ENCODE measurements at regions not wholly inside any gene's neighbourhood (a gene's known extent, or its start where the extent isn't known, plus 50 kb on each side); places are given as distances from the start of the nearest gene placed in this dataset.
A peak's percentile ranks its signal among the peaks of the same experiment; 100 is the strongest.

DNA sequence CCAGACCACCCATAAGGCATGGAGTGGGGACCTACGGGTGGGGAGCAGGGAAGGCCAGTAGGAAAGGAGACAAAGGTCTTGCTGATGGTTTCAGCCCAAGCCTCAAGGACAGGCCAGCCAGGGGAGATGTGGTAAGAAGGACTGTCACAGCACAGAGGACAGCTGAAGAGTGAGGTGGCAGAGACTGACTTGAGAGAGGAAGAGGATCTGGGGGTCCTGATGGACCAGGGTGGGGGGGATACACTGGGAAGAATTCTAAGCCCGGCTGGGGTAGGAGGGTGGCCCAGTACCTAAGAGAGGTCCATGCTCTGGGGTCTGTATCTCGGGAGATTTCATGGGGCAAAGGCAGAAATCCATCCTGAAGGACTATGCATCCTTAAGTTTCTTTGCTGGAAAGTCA, 66.1 kb upstream of the THY1 start:
- DNase-seq, result no peak

DNA sequence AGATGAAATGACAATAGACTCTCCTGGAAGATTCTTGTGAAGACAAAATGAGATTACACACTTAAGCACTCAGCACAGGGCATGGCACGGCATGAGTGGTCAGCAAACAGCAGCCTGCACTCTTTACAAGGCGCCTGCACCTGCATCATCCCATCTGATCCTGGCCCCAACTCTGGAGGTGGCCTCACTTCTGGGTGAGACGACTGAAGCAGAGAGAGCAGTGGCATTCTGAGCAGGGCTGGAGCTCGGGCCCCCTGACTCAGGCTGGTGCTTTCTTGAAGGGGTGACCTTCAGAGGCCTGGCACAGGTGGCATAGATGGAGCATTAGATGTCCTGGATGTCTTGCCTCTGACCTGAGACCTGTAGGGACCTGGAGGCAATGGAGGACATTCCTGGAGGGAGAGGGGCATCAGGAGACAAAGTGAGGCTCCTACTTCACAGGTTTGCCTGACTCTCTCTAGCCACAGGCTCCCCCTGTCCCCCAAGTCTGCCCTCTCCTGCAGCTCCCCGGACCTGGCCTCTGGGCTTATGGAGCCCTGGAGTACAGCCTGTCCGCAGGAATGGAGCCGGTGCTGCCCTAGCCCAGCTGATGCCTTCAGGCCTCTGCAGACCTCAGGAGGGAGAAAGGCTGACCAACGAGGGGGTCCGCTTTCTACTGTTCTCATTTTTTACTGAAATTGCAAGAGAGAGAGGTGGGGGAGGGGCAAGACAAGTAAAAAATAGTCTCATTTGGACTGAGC, 65.5 kb upstream of the THY1 start:
- DNase-seq, result no peak

DNA sequence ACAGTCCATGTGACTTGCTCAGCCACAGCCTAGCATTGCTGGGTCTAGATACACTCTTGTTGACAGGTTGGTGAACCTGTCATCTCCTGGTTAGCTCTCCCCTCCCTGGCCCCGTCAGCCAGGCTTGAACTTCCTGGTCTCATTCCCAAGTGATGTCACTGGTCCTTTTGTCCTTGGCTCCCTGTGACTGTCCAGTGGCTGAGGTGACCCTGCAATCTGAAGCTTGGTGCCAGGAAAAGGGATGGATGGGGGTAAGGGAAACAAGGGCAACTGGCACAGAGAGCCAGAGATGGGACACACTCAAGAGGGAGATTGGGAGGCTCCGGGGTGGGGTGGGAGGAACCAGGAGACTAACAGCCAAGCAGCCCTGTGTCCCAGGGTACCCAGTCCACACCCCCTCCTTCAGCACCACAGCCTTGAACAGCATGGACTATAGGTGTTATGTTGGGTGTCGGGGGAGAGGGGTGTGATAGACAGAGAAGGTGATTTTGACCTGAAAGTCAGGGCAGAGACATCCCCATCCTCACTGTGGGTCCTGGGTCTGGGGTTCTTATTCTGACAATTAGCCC, 63.8 kb upstream of the THY1 start:
- DNase-seq, result no peak

GRCh38 chr11:119486016-119486415, 63.0 kb upstream of the THY1 start:
- DNase-seq, result no peak

DNA sequence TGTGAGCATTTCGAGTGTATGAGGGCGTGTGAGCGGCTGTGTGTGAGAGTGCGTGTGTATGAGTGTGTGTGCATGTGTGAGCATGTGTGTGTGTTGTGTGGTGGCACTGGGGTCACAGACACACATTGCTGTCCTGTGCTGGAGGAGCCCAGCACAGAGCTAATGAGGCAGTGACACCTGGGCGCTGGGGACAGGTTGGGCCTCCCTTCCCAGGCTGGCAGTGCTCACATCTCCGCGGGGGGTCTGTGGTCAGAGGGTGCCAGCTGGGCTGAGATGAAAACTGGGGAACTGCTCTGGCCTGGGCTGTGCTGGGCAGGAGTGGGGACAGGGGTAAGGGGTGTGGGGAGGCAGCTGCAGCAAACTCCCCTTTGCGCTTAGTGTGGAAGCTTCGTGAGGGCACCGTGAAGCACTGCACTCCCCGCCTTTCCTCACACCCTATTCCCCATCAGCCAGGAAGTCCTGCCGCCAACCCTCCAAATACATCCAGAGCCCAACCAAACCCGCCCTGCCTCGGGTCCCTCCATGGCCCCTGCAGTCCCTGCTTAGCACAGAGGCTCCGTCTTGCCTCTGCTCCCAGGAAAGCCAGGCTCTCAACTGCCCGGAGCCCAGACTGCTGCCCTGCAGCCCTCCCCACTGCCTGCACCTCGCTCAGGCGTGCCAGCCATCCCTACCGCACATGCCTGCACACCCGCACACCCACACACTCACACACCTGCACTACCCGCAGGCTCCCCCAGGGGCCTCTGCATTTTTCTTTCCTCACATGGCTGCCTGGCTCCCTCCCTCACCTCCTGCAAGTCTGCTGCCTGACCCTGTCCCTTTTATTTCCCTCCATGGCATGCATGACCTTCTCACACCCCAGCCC, 62.0 kb upstream of the THY1 start:
- DNase-seq, result peak in 1 of 2 experiments; percentile 17

DNA sequence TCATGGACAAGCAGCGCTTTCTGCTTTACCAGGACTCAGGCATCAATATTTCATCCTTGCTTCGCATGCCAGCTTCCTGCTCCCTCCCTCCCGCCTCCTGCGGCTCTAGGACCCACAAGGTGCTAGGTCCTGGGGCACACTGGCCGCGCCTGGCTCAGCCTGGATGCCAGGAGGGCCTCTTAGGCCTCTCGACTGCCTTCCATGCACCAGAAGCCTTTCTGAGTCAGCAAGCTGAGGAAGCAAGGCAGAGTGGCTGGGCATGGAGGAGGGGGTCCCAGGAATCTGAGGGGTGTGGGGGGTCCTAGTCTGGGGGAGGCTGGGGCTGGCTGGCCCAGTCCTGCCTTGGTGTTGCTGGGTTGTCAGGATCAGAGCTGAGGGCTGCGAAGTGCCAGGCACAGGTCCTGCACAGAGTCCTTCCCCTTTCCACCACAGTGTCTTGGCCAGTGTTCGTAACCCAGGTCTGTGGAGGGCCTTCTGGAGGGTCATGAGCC, 61.0 kb upstream of the THY1 start:
- no peak for DNase-seq

DNA sequence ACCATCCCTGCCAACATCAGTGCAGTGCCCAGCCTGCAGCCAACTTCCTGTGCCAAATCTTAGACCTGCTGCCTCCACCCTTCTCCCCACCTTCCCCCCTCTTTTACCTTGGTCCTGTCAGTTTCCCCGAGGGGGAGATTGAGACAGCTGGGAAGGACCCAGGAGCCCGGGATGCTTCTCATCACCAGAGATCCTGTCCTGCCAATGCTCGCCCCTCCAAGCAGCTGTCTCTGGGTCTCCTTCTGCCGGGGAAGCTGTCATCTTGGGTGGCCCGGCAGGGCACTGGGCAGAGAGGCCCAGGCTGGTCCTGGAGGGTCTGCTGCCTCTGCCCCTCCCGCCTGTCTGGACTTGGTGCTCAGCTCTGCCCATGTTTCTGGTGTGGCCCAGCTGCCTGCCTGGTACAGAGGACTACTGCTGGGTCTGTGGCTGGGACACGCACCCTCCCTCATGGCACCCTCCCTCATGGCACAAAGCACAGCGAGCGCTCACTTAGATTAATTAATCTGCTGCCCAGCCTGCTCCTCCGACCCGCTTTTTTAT, 60.4 kb upstream of the THY1 start:
- DNase-seq, result no peak

- no peak for DNase-seq
Observed at GRCh38 chr11:119482521-119483011, 59.6 kb upstream of the THY1 start.

DNA sequence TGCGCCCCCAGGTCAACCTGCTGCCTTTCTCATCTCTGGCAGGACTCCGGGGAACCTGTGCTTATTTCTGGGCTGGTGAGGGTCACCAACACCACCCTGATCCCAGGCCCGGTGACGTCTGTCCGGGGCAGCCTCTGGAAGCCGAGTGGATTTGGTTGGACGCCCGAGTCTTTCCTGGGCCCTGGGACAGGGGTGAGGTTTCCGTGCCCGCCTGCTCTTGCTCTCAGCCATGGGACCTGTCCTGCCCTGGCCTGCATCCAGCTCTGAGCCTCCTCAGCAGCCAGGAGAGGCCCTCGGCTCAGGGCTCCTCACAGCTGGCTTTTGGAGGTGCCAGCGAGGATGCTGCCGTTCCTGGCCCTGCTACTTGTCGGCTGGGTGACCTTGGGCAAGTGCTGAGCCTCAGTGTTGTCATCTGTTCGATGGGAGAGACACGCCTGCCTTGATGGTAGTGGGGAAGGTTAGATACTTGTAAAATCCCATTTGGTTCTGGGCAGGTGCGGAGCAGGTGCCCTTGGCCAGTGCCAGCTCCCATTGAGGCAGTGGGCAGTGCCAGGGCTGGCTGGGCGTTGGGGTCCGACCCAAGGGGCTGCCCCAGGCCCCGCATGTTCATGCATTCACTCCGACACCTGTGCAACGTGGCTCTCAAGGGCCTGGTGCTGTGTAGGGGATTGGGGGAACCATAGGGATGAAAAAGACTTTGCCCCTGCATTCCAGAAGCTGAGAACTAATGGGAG, 58.9 kb upstream of the THY1 start:
- DNase-seq, result no peak

- DNase-seq, result peak; percentile 17 to 63
Observed at GRCh38 chr11:119481021-119481666, 58.2 kb upstream of the THY1 start.

- DNase-seq, result no peak
Observed at GRCh38 chr11:119480380-119481020, 57.5 kb upstream of the THY1 start.

GRCh38 chr11:119479685-119480275, 56.8 kb upstream of the THY1 start:
- peak; percentile 16 to 52 for DNase-seq

- no peak for DNase-seq
Observed at GRCh38 chr11:119478711-119479285, 55.8 kb upstream of the THY1 start.

GRCh38 chr11:119476666-119477331, 53.8 kb upstream of the THY1 start:
- DNase-seq, result no peak

DNA sequence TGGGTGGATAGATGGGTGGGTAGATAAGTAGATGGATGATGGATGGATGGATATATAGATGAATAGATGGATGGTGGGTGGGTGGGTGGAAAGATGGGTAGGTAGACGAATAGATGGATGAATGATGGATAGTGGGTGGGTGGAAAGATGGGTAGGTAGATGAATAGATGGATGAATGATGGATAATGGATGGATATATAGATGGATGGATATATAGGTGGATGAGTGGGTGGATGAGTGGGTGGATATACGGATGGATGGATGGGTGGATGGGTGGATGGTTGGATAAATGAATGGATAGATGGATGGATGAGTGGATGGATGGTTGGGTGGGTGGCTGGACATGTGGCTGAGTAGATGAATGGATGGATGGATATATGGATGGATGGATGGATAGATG, 53.1 kb upstream of the THY1 start:
- DNase-seq, result no peak

GRCh38 chr11:119474682-119475596, 52.0 kb upstream of the THY1 start:
- peak; percentile 60 to 69 for DNase-seq

DNA sequence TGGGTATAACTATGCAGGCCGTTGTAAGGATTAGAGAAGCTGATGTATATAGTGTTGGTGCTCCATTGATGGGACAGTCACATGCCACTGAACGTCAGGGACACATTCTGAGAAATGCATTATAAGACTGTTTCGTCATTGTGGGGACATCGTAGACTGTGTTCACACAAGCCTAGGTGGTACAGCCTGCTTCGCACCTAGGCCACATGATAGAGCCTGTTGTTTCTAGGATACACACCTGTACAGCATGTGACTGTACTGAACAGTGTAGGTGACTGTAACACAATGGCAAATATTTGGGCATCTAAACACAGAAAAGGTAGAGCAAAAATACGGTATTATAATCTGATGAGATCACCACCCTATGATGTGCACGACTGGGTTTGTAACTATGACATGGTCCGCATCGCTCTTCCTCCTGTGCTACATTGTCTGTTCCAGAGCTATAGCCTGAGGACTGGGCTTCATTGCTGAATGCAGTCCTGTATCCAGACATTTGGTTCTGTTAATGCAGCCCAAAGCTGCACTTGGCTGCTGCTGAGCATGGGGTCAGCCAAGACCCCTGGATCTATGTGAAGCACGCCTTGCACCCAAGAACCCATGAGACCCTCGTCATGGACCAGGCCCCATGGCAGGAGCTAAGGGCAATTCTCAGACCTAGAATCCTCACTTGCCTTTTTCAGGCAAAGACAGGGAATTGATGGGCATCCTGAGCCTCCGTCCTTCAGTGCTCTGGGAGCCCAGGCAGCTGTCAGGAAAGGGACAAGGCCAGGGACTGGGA, 51.1 kb upstream of the THY1 start:
- no peak for DNase-seq

- no peak for DNase-seq
Observed at GRCh38 chr11:119473226-119473625, 50.3 kb upstream of the THY1 start.

All from NCI-H524 (cell line).